Right atrium auricular region (tissue), 2 donors: ENCODE measurements at regions not wholly inside any gene's neighbourhood (a gene's known extent, or its start where the extent isn't known, plus 50 kb on each side); places are given as distances from the start of the nearest gene placed in this dataset.

ENCODE experiments used
- DNase-seq: peaks from one replicate; pipeline ENCODE4 v3.0.0-alpha.2; 2019; ENCODE audit warnings: low spot score
- H3K27ac ChIP-seq, 2 donors: fragments of 200-600 bp; sonication (generic); 1 replicate in 1 of 2; 2 replicates in 1 of 2; pipeline ENCODE4 v1.5.1; 2016 to 2019
- H3K27me3 ChIP-seq, 2 donors: fragments of 200-600 bp; sonication (generic); one replicate each; pipeline versions ENCODE4 v1.5.1 to v1.6.0; 2017 to 2019
- H3K36me3 ChIP-seq: fragments of 200-600 bp; sonication (generic); one replicate; pipeline ENCODE4 v1.5.1; 2016
- H3K4me1 ChIP-seq, 2 donors: fragments of 200-600 bp; sonication (generic); one replicate each; pipeline versions ENCODE4 v1.5.1 to v1.6.0; 2017 to 2019
- H3K4me3 ChIP-seq, 2 donors: fragments of 200-600 bp; sonication (generic); 1 replicate in 1 of 2; 2 replicates in 1 of 2; pipeline ENCODE4 v1.5.1; 2017 to 2019; ENCODE audit warnings: mild to moderate bottlenecking in 1 of 2, moderate library complexity in 1 of 2
- H3K9me3 ChIP-seq, 2 donors: fragments of 200-600 bp; sonication (generic); one replicate each; pipeline ENCODE4 v1.5.1; 2019
- CTCF ChIP-seq, 2 donors: fragments of 200-600 bp; sonication (generic); IDR thresholded peaks; one replicate each; pipeline ENCODE4 v1.5.1; 2019; ENCODE audit warnings: antibody characterized with exemption in 2 of 2

DNA sequence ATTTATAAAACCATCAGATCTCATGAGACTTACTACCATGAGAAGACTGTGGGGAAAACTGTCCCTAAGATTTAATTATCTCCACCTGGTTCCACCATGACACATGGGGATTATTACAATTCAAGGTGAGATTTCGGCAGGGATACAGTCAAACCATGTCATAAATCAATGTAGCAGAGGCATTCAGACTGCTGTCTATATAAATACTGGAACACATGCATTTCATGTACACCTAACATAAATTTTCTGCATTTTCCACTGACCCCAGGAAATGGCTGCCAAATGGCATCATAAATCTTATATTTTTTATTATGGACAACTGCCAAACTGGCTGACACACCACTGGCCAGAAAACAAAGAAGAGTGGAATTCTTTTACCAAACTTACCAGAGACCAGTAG lies 755.1 kb upstream of the EPHA6 start:
- Histone ChIP-seq H3K27ac (no peak overlapping the region), H3K27me3 (no peaks in the 10 kb centered on the region), H3K4me3 (no peak overlapping the region), H3K36me3 (no peaks in the 10 kb centered on the region), H3K4me1 (no peaks in the 10 kb centered on the region), H3K9me3 (no peaks in the 10 kb centered on the region)
- no peak for DNase-seq
- TF ChIP-seq CTCF (IDR thresholded peaks at IDR 0.05) = no peak

DNA sequence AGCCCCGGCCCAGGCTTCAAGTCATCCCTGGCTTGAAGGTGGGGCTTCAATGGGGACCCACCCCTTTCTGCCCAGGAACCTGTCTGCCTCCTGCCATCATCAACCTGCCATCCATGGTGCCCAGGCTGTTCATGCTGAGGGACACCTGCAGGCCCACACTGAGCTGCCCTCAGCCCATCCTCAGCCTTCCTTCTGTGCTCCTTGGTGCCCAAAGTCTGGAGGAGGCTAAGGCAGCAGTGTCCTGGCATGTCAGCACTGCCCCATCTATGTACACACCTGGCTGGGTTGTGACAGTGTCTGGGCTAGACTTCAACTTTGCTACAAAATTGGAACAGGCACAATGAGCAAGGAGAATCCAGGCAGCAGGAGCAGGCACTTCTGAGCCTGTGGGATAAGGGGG lies 745.3 kb upstream of the EPHA6 start:
- Histone ChIP-seq H3K9me3 (no peaks in the 10 kb centered on the region), H3K27me3 (no peaks in the 10 kb centered on the region), H3K36me3 (no peaks in the 10 kb centered on the region), H3K27ac (no peak overlapping the region), H3K4me3 (no peak overlapping the region), H3K4me1 (no peaks in the 10 kb centered on the region)
- no peak for DNase-seq
- no peak for TF ChIP-seq CTCF (IDR thresholded peaks at IDR 0.05)

DNA sequence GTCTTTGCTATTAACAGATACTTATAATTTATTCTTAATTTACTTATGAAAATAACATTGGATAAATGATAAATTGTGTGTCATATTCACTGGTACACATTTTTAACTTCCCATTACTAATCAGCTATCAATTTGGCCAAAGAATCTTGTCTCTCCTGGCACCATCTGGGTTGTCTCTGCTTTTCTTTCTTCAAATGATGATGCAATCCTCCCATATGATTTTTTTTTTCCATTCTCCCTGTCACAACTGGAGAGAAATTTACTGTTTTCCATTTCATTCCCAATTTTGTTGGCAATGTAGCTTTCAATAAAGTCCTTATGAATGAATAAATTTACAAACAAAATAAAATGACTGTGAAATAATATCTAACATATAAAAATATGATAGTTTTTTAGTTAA lies 743.7 kb upstream of the EPHA6 start:
- Histone ChIP-seq H3K36me3 (no peaks in the 10 kb centered on the region), H3K27ac (no peak overlapping the region), H3K4me3 (no peak overlapping the region), H3K4me1 (no peaks in the 10 kb centered on the region), H3K9me3 (no peaks in the 10 kb centered on the region), H3K27me3 (no peaks in the 10 kb centered on the region)
- DNase-seq = no peak
- TF ChIP-seq CTCF (IDR thresholded peaks at IDR 0.05) = no peak

- Histone ChIP-seq H3K27me3 (no peaks in the 10 kb centered on the region), H3K4me1 (no peaks in the 10 kb centered on the region), H3K9me3 (no peaks in the 10 kb centered on the region), H3K27ac (no peak overlapping the region), H3K36me3 (no peaks in the 10 kb centered on the region), H3K4me3 (no peak overlapping the region)
- no peak for TF ChIP-seq CTCF (IDR thresholded peaks at IDR 0.05)
- DNase-seq = no peak
Measured at GRCh38 chr3:96071097-96071496, 743.3 kb upstream of the EPHA6 start.

DNA sequence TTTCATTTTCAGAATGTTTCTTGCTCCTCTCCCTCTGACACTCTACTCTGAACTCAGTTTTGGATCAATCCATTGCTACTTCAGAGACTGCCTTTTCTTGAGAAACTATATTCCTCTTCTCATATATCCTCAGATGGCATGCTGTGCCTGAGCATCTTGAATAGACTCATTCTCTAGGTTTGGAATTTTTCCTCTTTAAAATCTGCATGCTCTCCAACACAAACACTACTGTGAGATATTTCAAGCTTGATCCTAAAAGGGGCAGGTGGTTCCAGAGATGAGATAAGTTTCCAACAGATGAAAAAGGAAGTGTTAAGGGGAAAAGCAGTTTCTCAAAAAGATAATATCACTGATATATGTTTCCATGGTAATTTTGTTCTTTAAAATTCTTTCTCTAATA lies 742.2 kb upstream of the EPHA6 start:
- no peak overlapping the region for H3K27ac ChIP-seq
- no peak overlapping the region for H3K4me3 ChIP-seq
- TF ChIP-seq CTCF (IDR thresholded peaks at IDR 0.05) = no peak
- no peak for DNase-seq
- H3K27me3 ChIP-seq = no peaks in the 10 kb centered on the region
- H3K9me3 ChIP-seq = no peaks in the 10 kb centered on the region
- H3K36me3 ChIP-seq = no peaks in the 10 kb centered on the region
- H3K4me1 ChIP-seq = no peaks in the 10 kb centered on the region

GRCh38 chr3:96083610-96084009 lies 730.8 kb upstream of the EPHA6 start:
- Histone ChIP-seq H3K36me3 (no peaks in the 10 kb centered on the region), H3K4me3 (no peak overlapping the region), H3K27ac (no peak overlapping the region), H3K4me1 (no peaks in the 10 kb centered on the region), H3K27me3 (no peaks in the 10 kb centered on the region), H3K9me3 (peaks cover 0 to 4% of the 10 kb centered on the region in 2 donors)
- no peak for TF ChIP-seq CTCF (IDR thresholded peaks at IDR 0.05)
- no peak for DNase-seq
